Endothelial cell of umbilical vein (primary cell): ENCODE measurements at regions not wholly inside any gene's neighbourhood (a gene's known extent, or its start where the extent isn't known, plus 50 kb on each side); places are given as distances from the start of the nearest gene placed in this dataset.

Source experiments
- BruUV-seq: library from RNA; stranded (reverse); fragments of 400-500 nt; replicated peaks from 2 replicates; lab custom pipeline; 2021; lab: Mats Ljungman, UMichigan
- CTCF ChIA-PET: fragments of 300-600, 350-600 bp; sonication (Branson Sonifier 250); formaldehyde crosslinking; loops from one replicate; lab custom pipeline; 2021; ENCODE audit warnings: antibody characterized with exemption, inconsistent platforms; lab: Charles Lee
- POLR2A ChIA-PET: fragments of 300-600, 350-600 bp; sonication (Branson Sonifier 250); formaldehyde crosslinking; loops from one replicate; lab custom pipeline; 2021; ENCODE audit warnings: antibody characterized with exemption, inconsistent platforms; lab: Charles Lee
- DNase-seq: peaks from one replicate; pipeline ENCODE4 v3.0.0-alpha.2; 2011; ENCODE audit warnings: low read depth, low spot score
- FAIRE-seq: peaks from 2 replicates; lab custom pipeline; 2011; peaks lifted over from hg19 to GRCh38; lab: Jason Lieb, UNC
- H2AFZ ChIP-seq: 2 replicates; pipeline ENCODE4 v1.6.0; 2012; ENCODE audit warnings: low read depth, low read length, control low read depth, inconsistent platforms
- H3K27ac ChIP-seq: 2 replicates; pipeline ENCODE4 v1.5.1; 2011; ENCODE audit warnings: low read depth, mild to moderate bottlenecking, control low read depth, low read length, moderate library complexity; ENCODE audit not compliant: insufficient read depth
- H3K27me3 ChIP-seq, 2 experiments: 2 replicates each; pipeline versions ENCODE4 v1.6.0 to v1.6.1; 2011; ENCODE audit warnings: low read length in 2 of 2, mixed read lengths in 1 of 2; ENCODE audit not compliant: control insufficient read depth in 2 of 2, insufficient read depth in 2 of 2
- H3K36me3 ChIP-seq, 2 experiments: 2 replicates in 1 of 2; 3 replicates in 1 of 2; pipeline ENCODE4 v1.5.1; 2011; ENCODE audit warnings: low read length in 2 of 2, mild to moderate bottlenecking in 1 of 2, moderate library complexity in 1 of 2; ENCODE audit not compliant: control insufficient read depth in 2 of 2, insufficient read depth in 2 of 2; ENCODE audit errors: extremely low read depth in 1 of 2
- H3K4me1 ChIP-seq: 3 replicates; pipeline ENCODE4 v1.5.1; 2011; ENCODE audit warnings: mild to moderate bottlenecking, low read length; ENCODE audit not compliant: control insufficient read depth, insufficient read depth; ENCODE audit errors: extremely low read depth
- H3K4me2 ChIP-seq: 2 replicates; pipeline ENCODE4 v1.6.1; 2011; ENCODE audit warnings: low read length, control low read depth, mixed read lengths; ENCODE audit not compliant: insufficient read depth
- H3K4me3 ChIP-seq, 3 experiments: fragments of 200-600 bp in 1 of 3; sonication (generic), shearing (Covaris generic) in 1 of 3; replicated peaks in 1 of 3; 2 replicates each; pipeline ENCODE4 v1.5.1; 2011 to 2016; ENCODE audit warnings: control low read depth in 3 of 3, low read length in 3 of 3, mild to moderate bottlenecking in 2 of 3, inconsistent platforms in 1 of 3, low read depth in 1 of 3, moderate library complexity in 1 of 3; ENCODE audit not compliant: insufficient read depth in 1 of 3
- H3K79me2 ChIP-seq: 2 replicates; pipeline ENCODE4 v1.6.0; 2012; ENCODE audit warnings: low read length, inconsistent platforms; ENCODE audit not compliant: control insufficient read depth, insufficient read depth
- H3K9ac ChIP-seq: replicated peaks from 2 replicates; pipeline ENCODE3; 2011; ENCODE audit warnings: low read length, control low read depth; ENCODE audit not compliant: insufficient read depth; ENCODE audit errors: extremely low read depth
- H3K9me1 ChIP-seq: replicated peaks from 3 replicates; pipeline ENCODE4 v1.6.0; 2011; ENCODE audit warnings: mild to moderate bottlenecking, low read length; ENCODE audit not compliant: control insufficient read depth, insufficient read depth; ENCODE audit errors: extremely low read depth
- H3K9me3 ChIP-seq: replicated peaks from 2 replicates; pipeline ENCODE4 v1.5.1; 2012; ENCODE audit warnings: low read length, inconsistent platforms; ENCODE audit not compliant: control insufficient read depth, insufficient read depth
- H4K20me1 ChIP-seq: replicated peaks from 2 replicates; pipeline ENCODE3; 2011; ENCODE audit warnings: mild to moderate bottlenecking, low read length; ENCODE audit not compliant: control insufficient read depth, insufficient read depth; ENCODE audit errors: extremely low read depth
- CTCF ChIP-seq, 2 donors: IDR thresholded peaks; 1 replicate in 1 of 2; 2 replicates in 1 of 2; pipeline ENCODE4 v1.5.1; 2011; ENCODE audit warnings: low read length in 2 of 2, mild to moderate bottlenecking in 2 of 2, moderate library complexity in 2 of 2, control low read depth in 1 of 2, inconsistent platforms in 1 of 2, low read depth in 1 of 2; ENCODE audit not compliant: insufficient read depth in 1 of 2; ENCODE audit errors: extremely low read depth in 1 of 2
- EZH2 ChIP-seq: IDR thresholded peaks from 2 replicates; pipeline ENCODE4 v1.6.1; 2012; ENCODE audit warnings: borderline replicate concordance, low read depth, mild to moderate bottlenecking, moderate library complexity, low read length, inconsistent platforms; ENCODE audit not compliant: severe bottlenecking
- FOS ChIP-seq: IDR thresholded peaks from 2 replicates; pipeline ENCODE4 v1.6.1; 2011; ENCODE audit warnings: mild to moderate bottlenecking, low read length, moderate library complexity, borderline replicate concordance; ENCODE audit not compliant: insufficient read depth
- GATA2 ChIP-seq: IDR thresholded peaks from 2 replicates; pipeline ENCODE4 v1.7.0; 2011; ENCODE audit warnings: low read depth, mild to moderate bottlenecking, moderate library complexity, mixed read lengths, low read length; ENCODE audit not compliant: insufficient read length, insufficient read depth
- JUN ChIP-seq: IDR thresholded peaks from 2 replicates; pipeline ENCODE4 v1.6.1; 2011; ENCODE audit warnings: borderline replicate concordance, low read depth; ENCODE audit not compliant: insufficient read length, insufficient read depth
- MYC ChIP-seq: IDR thresholded peaks from one replicate; pipeline ENCODE4 v1.6.1; 2011; ENCODE audit warnings: mild to moderate bottlenecking, low read depth, low read length
- POLR2A ChIP-seq: IDR thresholded peaks from 2 replicates; pipeline ENCODE4 v1.6.1; 2012; ENCODE audit warnings: low read depth, mild to moderate bottlenecking, control low read depth, low read length
- POLR2AphosphoS5 ChIP-seq: IDR thresholded peaks from 2 replicates; pipeline ENCODE4 v1.6.1; 2012; ENCODE audit warnings: low read depth, mild to moderate bottlenecking, control low read depth, low read length, moderate library complexity; ENCODE audit not compliant: insufficient read depth
- dilution Hi-C: fragments of 300-500 bp; cut with MboI; formaldehyde crosslinking; loops from one replicate; pipeline ENCODE4 v1.15.0; 2019; ENCODE audit warnings: low sequenced_read_pairs; ENCODE audit not compliant: extremely low pct_ligation_motif_present
- intact Hi-C: fragments of 100-400 bp; cut with micrococcal nuclease; formaldehyde crosslinking; loops from one replicate; pipeline ENCODE4 v1.10.0; 2022
- TF ChIP-seq, protein P1 (sequence below): IDR thresholded peaks from 2 replicates; pipeline ENCODE4 v1.6.1; 2011; ENCODE audit not compliant: insufficient read depth, insufficient read length

GRCh38 chr21:16085421-16085820 lies 355.6 kb downstream of the USP25 start:
- Histone ChIP-seq H3K36me3 (no peaks in the 10 kb centered on the region), H3K27ac (no peak overlapping the region), H4K20me1 (no peaks in the 10 kb centered on the region), H3K79me2 (no peaks in the 10 kb centered on the region), H2AFZ (no peak overlapping the region), H3K9ac (no peak overlapping the region), H3K9me3 (no peaks in the 10 kb centered on the region), H3K9me1 (no peaks in the 10 kb centered on the region), H3K4me1 (peaks cover 8% of the 10 kb centered on the region), H3K27me3 (no peaks in the 10 kb centered on the region), H3K4me3 (no peak overlapping the region), H3K4me2 (no peak overlapping the region)
- intact Hi-C loops (loop anchor here (10.0 kb wide), 1 partner anchor 191 kb away; no protein-coding TSS in a partner anchor), dilution Hi-C loops (no loop called here)
- DNase-seq, result no peak
- FAIRE-seq, result no peak
- ChIA-PET POLR2A (no interaction called here), CTCF (interaction anchor here (1.7 kb wide), 1 partner anchor 245 kb away, joined by 4 read pairs; no protein-coding TSS in a partner anchor)
- BruUV-seq, result no TSS peak
- no peak for TF ChIP-seq JUN
- no peak for TF ChIP-seq MYC
- TF ChIP-seq EZH2, result no peak
- TF ChIP-seq FOS, result no peak
- no peak for TF ChIP-seq POLR2AphosphoS5
- TF ChIP-seq, protein P1, sequence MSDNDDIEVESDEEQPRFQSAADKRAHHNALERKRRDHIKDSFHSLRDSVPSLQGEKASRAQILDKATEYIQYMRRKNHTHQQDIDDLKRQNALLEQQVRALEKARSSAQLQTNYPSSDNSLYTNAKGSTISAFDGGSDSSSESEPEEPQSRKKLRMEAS, result no peak
- no peak for TF ChIP-seq GATA2
- no peak for TF ChIP-seq POLR2A
- no peak for TF ChIP-seq CTCF (IDR thresholded peaks at IDR 0.05; ENCODE audit: extremely low read depth in 1 of 2, insufficient read depth in 1 of 2, low read depth in 1 of 2, low read length in 2 of 2)
